B cell (primary cell): ENCODE measurements at regions not wholly inside any gene's neighbourhood (a gene's known extent, or its start where the extent isn't known, plus 50 kb on each side); places are given as distances from the start of the nearest gene placed in this dataset.

Experiments
- ATAC-seq: fragments of 200-7000 bp; cut with Tn5 transposase; one replicate; pipeline ENCODE4 v1.10.0; 2021; ENCODE audit warnings: low read depth, mild to moderate bottlenecking, moderate number of reproducible peaks, moderate library complexity
- CTCF ChIA-PET: fragments of 350-600 bp; sonication (Branson Sonifier 250); formaldehyde crosslinking; loops from one replicate; lab custom pipeline; 2021; ENCODE audit warnings: antibody characterized with exemption, inconsistent platforms; lab: Charles Lee
- POLR2A ChIA-PET: fragments of 350-600 bp; sonication (Branson Sonifier 250); formaldehyde crosslinking; loops from one replicate; lab custom pipeline; 2021; ENCODE audit warnings: antibody characterized with exemption; lab: Charles Lee
- DNase-seq: peaks from one replicate; pipeline ENCODE4 v3.0.0; 2013
- H2AFZ ChIP-seq: 2 replicates; pipeline ENCODE4 v1.6.1; 2012; ENCODE audit warnings: mild to moderate bottlenecking, low read depth, low read length; ENCODE audit not compliant: insufficient read depth, poor library complexity, severe bottlenecking
- H3K27ac ChIP-seq, 2 donors: 1 replicate in 1 of 2; 2 replicates in 1 of 2; pipeline ENCODE4 v1.5.1; 2012 to 2013; ENCODE audit warnings: low read length in 2 of 2, mild to moderate bottlenecking in 2 of 2, moderate library complexity in 1 of 2
- H3K27me3 ChIP-seq, 4 experiments: fragments of 200-600 bp in 1 of 4; sonication (generic) in 1 of 4; replicated peaks in 1 of 4; 1 replicate in 2 of 4; 2 replicates in 2 of 4; pipeline versions ENCODE4 v1.6.1 to v1.7.0; 2013 to 2016; ENCODE audit warnings: low read length in 3 of 4, mild to moderate bottlenecking in 2 of 4, mixed read lengths in 1 of 4, moderate library complexity in 1 of 4; ENCODE audit not compliant: insufficient read depth in 4 of 4, control insufficient read depth in 3 of 4; ENCODE audit errors: control extremely low read depth in 1 of 4
- H3K36me3 ChIP-seq, 2 experiments: replicated peaks in 1 of 2; 1 replicate in 1 of 2; 2 replicates in 1 of 2; pipeline versions ENCODE4 v1.6.1 to v1.7.1; 2013; ENCODE audit warnings: low read length in 1 of 2; ENCODE audit not compliant: insufficient read depth in 2 of 2, control insufficient read depth in 1 of 2; ENCODE audit errors: control extremely low read depth in 1 of 2, extremely low read depth in 1 of 2
- H3K4me1 ChIP-seq, 2 donors: fragments of 200-600 bp in 1 of 2; sonication (generic) in 1 of 2; 1 replicate in 1 of 2; 2 replicates in 1 of 2; pipeline versions ENCODE4 v1.5.1 to v1.6.1; 2013 to 2017; ENCODE audit warnings: low read length in 2 of 2; ENCODE audit not compliant: control insufficient read depth in 2 of 2, insufficient read depth in 2 of 2
- H3K4me2 ChIP-seq: replicated peaks from 2 replicates; pipeline ENCODE3; 2012; ENCODE audit warnings: mild to moderate bottlenecking, low read depth, low read length; ENCODE audit not compliant: poor library complexity, severe bottlenecking
- H3K4me3 ChIP-seq, 5 experiments: fragments of 200-600 bp in 1 of 5; sonication (generic) in 1 of 5; 1 replicate in 3 of 5; 2 replicates in 2 of 5; pipeline versions ENCODE4 v1.5.1 to v1.7.0; 2011 to 2016; ENCODE audit warnings: low read length in 4 of 5, mild to moderate bottlenecking in 4 of 5, low read depth in 2 of 5, control low read depth in 1 of 5, moderate library complexity in 1 of 5; ENCODE audit not compliant: insufficient read depth in 1 of 5; ENCODE audit errors: control extremely low read depth in 1 of 5, extremely low read depth in 1 of 5
- H3K79me2 ChIP-seq: fragments of 200-600 bp; sonication (generic); one replicate; pipeline ENCODE4 v1.6.0; 2016; ENCODE audit warnings: low read length; ENCODE audit not compliant: control insufficient read depth, insufficient read depth
- H3K9ac ChIP-seq: fragments of 200-600 bp; sonication (generic); 2 replicates; pipeline ENCODE4 v1.6.1; 2017; ENCODE audit warnings: mild to moderate bottlenecking, low read length, moderate library complexity
- H3K9me3 ChIP-seq, 3 donors: one replicate each; pipeline versions ENCODE4 v1.6.1 to v1.7.1; 2013; ENCODE audit warnings: low read length in 2 of 3; ENCODE audit not compliant: control insufficient read depth in 2 of 3, insufficient read depth in 1 of 3; ENCODE audit errors: control extremely low read depth in 1 of 3
- H4K20me1 ChIP-seq: 2 replicates; pipeline ENCODE4 v1.6.0; 2012; ENCODE audit warnings: mild to moderate bottlenecking, low read length; ENCODE audit not compliant: insufficient read depth, control insufficient read depth, poor library complexity, severe bottlenecking
- H3K27ac Mint-ChIP-seq: one replicate; pipeline ENCODE4 v1.8.0; 2021; ENCODE audit warnings: mixed read lengths
- H3K27me3 Mint-ChIP-seq: one replicate; pipeline ENCODE4 v1.8.0; 2021; ENCODE audit warnings: mixed read lengths
- H3K4me1 Mint-ChIP-seq: one replicate; pipeline ENCODE4 v1.8.0; 2021; ENCODE audit warnings: mixed read lengths
- H3K4me3 Mint-ChIP-seq: one replicate; pipeline ENCODE4 v1.8.0; 2021; ENCODE audit warnings: mixed read lengths
- H3K9me3 Mint-ChIP-seq: one replicate; pipeline ENCODE4 v1.8.0; 2022; ENCODE audit warnings: mixed read lengths; ENCODE audit not compliant: insufficient read depth
- EZH2 ChIP-seq: IDR thresholded peaks from 2 replicates; pipeline ENCODE4 v1.6.1; 2012; ENCODE audit warnings: borderline replicate concordance, low read depth, mild to moderate bottlenecking, moderate library complexity, low read length; ENCODE audit not compliant: insufficient read depth, poor library complexity, severe bottlenecking
- WGBS: methylation state at CpG from one replicate; pipeline ENCODE4 v1.1.5; 2013; ENCODE audit warnings: missing lambda C conversion rate; ENCODE audit not compliant: insufficient coverage; 5-methylcytosine and 5-hydroxymethylcytosine counted together
- intact Hi-C: fragments of 100-400 bp; cut with micrococcal nuclease; formaldehyde crosslinking; loops from one replicate; pipeline ENCODE4 v1.10.0; 2022
- TF ChIP-seq, protein P1 (sequence below): fragments of 200-600 bp; IDR thresholded peaks from one replicate; pipeline ENCODE4 v1.8.0; 2022; ENCODE audit warnings: antibody characterized with exemption, mild to moderate bottlenecking

DNA sequence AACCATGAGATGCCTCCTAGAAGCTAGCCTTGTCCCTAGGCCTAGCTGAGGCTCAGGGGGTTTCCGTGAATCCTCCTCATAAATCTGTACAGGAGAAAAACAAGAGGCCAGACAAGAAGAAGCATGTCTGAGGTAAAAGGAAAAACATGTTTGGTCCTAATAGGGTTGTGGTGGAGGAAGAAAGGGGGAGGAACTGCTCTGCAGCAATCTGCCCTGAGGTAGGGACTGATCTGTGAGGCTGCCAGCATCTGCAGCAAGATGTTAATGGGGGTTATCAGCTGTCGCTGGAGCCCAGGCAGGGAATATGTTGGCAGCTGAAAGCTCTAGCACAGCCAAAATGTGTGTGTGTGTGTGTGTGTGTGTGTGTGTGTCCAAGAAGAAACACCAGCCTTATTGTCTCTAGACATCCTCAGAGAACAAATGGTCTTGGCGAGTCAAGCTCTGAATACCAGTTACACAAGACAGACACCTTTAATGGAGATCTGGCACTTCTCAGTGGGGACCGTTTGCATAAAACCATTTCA is 218.5 kb downstream of the NUAK1 start:
- Histone ChIP-seq H3K27me3 (no peaks in the 10 kb centered on the region), H4K20me1 (no peaks in the 10 kb centered on the region), H3K9ac (no peak overlapping the region), H3K4me1 (no peaks in the 10 kb centered on the region), H3K36me3 (no peaks in the 10 kb centered on the region), H3K27ac (no peak overlapping the region), H3K4me3 (no peak overlapping the region), H3K4me2 (no peak overlapping the region), H3K9me3 (no peaks in the 10 kb centered on the region), H3K79me2 (no peaks in the 10 kb centered on the region), H2AFZ (no peak overlapping the region)
- WGBS, result 83% methylated on average over 3 of the region's 4 CpGs
- no peak overlapping the region for H3K27ac Mint-ChIP-seq
- H3K4me3 Mint-ChIP-seq, result no peak overlapping the region
- peaks cover 11% of the 10 kb centered on the region for H3K27me3 Mint-ChIP-seq
- CTCF ChIA-PET, result no interaction called here
- TF ChIP-seq EZH2, result no peak
- TF ChIP-seq, protein P1, sequence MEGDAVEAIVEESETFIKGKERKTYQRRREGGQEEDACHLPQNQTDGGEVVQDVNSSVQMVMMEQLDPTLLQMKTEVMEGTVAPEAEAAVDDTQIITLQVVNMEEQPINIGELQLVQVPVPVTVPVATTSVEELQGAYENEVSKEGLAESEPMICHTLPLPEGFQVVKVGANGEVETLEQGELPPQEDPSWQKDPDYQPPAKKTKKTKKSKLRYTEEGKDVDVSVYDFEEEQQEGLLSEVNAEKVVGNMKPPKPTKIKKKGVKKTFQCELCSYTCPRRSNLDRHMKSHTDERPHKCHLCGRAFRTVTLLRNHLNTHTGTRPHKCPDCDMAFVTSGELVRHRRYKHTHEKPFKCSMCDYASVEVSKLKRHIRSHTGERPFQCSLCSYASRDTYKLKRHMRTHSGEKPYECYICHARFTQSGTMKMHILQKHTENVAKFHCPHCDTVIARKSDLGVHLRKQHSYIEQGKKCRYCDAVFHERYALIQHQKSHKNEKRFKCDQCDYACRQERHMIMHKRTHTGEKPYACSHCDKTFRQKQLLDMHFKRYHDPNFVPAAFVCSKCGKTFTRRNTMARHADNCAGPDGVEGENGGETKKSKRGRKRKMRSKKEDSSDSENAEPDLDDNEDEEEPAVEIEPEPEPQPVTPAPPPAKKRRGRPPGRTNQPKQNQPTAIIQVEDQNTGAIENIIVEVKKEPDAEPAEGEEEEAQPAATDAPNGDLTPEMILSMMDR, result no peak
- no peak for ATAC-seq
- no peaks in the 10 kb centered on the region for H3K9me3 Mint-ChIP-seq
- DNase-seq, result no peak
- no peaks in the 10 kb centered on the region for H3K4me1 Mint-ChIP-seq
- intact Hi-C loops, result no loop called here
- POLR2A ChIA-PET, result no interaction called here

DNA sequence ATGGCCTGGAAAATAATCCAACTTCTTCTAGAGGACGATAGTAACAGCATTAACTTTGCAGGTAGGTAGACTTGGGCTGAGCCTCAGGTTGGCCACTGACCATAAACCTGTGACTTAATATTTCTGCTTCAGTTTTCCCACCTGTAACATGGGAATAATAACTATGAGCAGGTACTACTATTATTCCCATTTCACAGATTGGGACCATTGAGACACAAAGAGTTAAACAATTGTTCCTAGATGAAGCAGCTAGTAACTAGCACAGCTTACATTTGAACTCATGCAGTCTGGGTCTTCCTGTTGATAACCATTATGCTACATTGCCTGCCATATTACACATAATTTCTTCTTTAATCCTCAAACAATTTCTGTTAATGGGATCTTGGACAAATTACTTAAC is 217.7 kb downstream of the NUAK1 start:
- intact Hi-C loops, result no loop called here
- ChIA-PET POLR2A (no interaction called here), CTCF (no interaction called here)
- no peak overlapping the region for H3K27ac ChIP-seq
- H3K27ac Mint-ChIP-seq, result no peak overlapping the region
- no peak overlapping the region for H3K9ac ChIP-seq
- 100% methylated on average over 1 of the region's 1 CpG for WGBS
- H3K27me3 ChIP-seq, result no peaks in the 10 kb centered on the region
- no peaks in the 10 kb centered on the region for H4K20me1 ChIP-seq
- no peaks in the 10 kb centered on the region for H3K4me1 ChIP-seq
- no peaks in the 10 kb centered on the region for H3K36me3 ChIP-seq
- H3K4me3 Mint-ChIP-seq, result no peak overlapping the region
- H3K9me3 Mint-ChIP-seq, result no peaks in the 10 kb centered on the region
- H3K27me3 Mint-ChIP-seq, result peaks cover 11% of the 10 kb centered on the region
- H3K9me3 ChIP-seq, result no peaks in the 10 kb centered on the region
- H3K4me1 Mint-ChIP-seq, result no peaks in the 10 kb centered on the region
- H3K79me2 ChIP-seq, result no peaks in the 10 kb centered on the region
- ATAC-seq (no peak), DNase-seq (no peak)
- no peak overlapping the region for H3K4me3 ChIP-seq
- H3K4me2 ChIP-seq, result no peak overlapping the region
- TF ChIP-seq, protein P1, result no peak
- no peak for TF ChIP-seq EZH2
- H2AFZ ChIP-seq, result no peak overlapping the region
